ENCODE measurements at regions not wholly inside any gene's neighbourhood (a gene's known extent, or its start where the extent isn't known, plus 50 kb on each side); places are given as distances from the start of the nearest gene placed in this dataset.

GRCh38 chr10:50988792-50989191 is 85.5 kb upstream of the PRKG1 start:
- TF ChIP-seq SPI1 (IDR thresholded peaks at IDR 0.05; ENCODE audit: borderline replicate concordance, low read depth) (no peak), POLR2AphosphoS5 (IDR thresholded peaks at IDR 0.05; ENCODE audit: low read depth) (no peak), CTCF (IDR thresholded peaks at IDR 0.05; ENCODE audit: insufficient read depth, low read length) (no peak), GABPA (IDR thresholded peaks at IDR 0.05; ENCODE audit: low read depth) (no peak), REST (IDR thresholded peaks at IDR 0.05; ENCODE audit: insufficient replicate concordance, low read depth) (no peak)
- DNase-seq (ENCODE audit: low read depth in 1 of 2, low spot score in 1 of 2): no peak
- H3K27ac ChIP-seq (replicated peaks): no peak overlapping the region
- peaks cover 31% of the 10 kb centered on the region for H3K27me3 ChIP-seq (ENCODE audit: insufficient read depth, poor library complexity, severe bottlenecking)
- no peak overlapping the region for H3K4me3 ChIP-seq (replicated peaks; ENCODE audit: insufficient read depth, low read length)

DNA sequence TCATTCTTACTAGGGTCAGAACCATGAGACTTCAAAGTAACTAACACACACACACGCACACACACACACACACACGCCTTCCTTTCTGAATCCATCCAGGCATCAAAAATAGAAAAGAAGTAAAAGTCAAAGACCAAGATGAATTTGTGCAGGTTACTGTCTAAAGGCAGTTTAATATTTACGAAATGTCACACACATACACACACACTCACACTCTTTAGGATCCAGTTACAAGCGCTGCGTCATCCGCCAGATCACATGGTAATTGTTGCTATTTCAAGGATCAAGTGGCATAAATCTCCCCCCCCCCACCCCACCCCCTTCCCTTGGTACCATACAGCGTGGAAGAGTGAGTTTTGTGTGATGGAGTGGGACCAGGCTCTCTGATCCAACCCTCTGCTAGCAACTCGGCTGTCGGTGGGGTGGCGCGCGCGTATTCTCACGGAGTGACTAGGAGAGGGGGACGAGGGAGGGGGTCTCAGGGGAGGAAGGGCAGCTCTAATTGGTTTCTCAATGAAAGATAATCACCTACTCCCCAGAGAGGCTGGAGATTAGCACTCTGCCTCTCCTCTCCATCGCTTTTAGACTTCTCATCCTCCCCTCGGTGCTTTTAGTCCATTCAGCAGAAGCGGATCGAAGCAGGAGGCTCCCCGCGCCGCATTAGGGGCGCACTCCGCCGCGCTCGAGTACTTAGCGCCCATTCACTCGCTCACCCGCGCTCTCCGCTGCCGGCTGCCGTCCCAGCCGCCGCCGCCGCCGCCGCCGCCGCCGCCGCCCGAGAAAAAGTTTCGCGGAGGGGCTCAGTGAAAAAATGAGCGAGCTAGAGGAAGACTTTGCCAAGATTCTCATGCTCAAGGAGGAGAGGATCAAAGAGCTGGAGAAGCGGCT is 83.5 kb upstream of the PRKG1 start:
- TF ChIP-seq REST (IDR thresholded peaks at IDR 0.05; ENCODE audit: insufficient replicate concordance, low read depth) (no peak), CTCF (IDR thresholded peaks at IDR 0.05; ENCODE audit: insufficient read depth, low read length) (no peak), GABPA (IDR thresholded peaks at IDR 0.05; ENCODE audit: low read depth) (no peak), SPI1 (IDR thresholded peaks at IDR 0.05; ENCODE audit: borderline replicate concordance, low read depth) (no peak), POLR2AphosphoS5 (IDR thresholded peaks at IDR 0.05; ENCODE audit: low read depth) (no peak)
- no peak overlapping the region for H3K27ac ChIP-seq (replicated peaks)
- H3K27me3 ChIP-seq (ENCODE audit: insufficient read depth, poor library complexity, severe bottlenecking): peaks cover 33% of the 10 kb centered on the region
- no peak overlapping the region for H3K4me3 ChIP-seq (replicated peaks; ENCODE audit: insufficient read depth, low read length)
- no peak for DNase-seq (ENCODE audit: low read depth in 1 of 2, low spot score in 1 of 2)

- no peak for DNase-seq (ENCODE audit: low read depth in 1 of 2, low spot score in 1 of 2)
- Histone ChIP-seq H3K4me3 (replicated peaks; ENCODE audit: insufficient read depth, low read length) (no peak overlapping the region), H3K27ac (replicated peaks) (no peak overlapping the region), H3K27me3 (ENCODE audit: insufficient read depth, poor library complexity, severe bottlenecking) (peaks cover 33% of the 10 kb centered on the region)
- TF ChIP-seq GABPA (IDR thresholded peaks at IDR 0.05; ENCODE audit: low read depth) (no peak), CTCF (IDR thresholded peaks at IDR 0.05; ENCODE audit: insufficient read depth, low read length) (no peak), SPI1 (IDR thresholded peaks at IDR 0.05; ENCODE audit: borderline replicate concordance, low read depth) (no peak), REST (IDR thresholded peaks at IDR 0.05; ENCODE audit: insufficient replicate concordance, low read depth) (no peak), POLR2AphosphoS5 (IDR thresholded peaks at IDR 0.05; ENCODE audit: low read depth) (no peak)
Measured at GRCh38 chr10:50991456-50992355, 82.6 kb upstream of the PRKG1 start.
